HEK293 (cell line): ENCODE measurements at regions not wholly inside any gene's neighbourhood (a gene's known extent, or its start where the extent isn't known, plus 50 kb on each side); places are given as distances from the start of the nearest gene placed in this dataset.
A peak's percentile ranks its signal among the peaks of the same experiment; 100 is the strongest.

Experiments used
- CTCF ChIA-PET: fragments of 350-600 bp; formaldehyde crosslinking; extraction: SDS; loops from one replicate; lab custom pipeline; 2021; ENCODE audit warnings: antibody characterized with exemption; lab: Yijun Ruan, JAX
- POLR2A ChIA-PET: fragments of 300-600 bp; formaldehyde crosslinking; extraction: SDS; loops from one replicate; lab custom pipeline; 2020; ENCODE audit warnings: antibody characterized with exemption, inconsistent platforms; lab: Yijun Ruan, JAX
- H3K27ac ChIP-seq: fragments of 200-500 bp; sonication (Bioruptor generic); 2 replicates; pipeline ENCODE4 v1.5.1; 2014; ENCODE audit warnings: low read depth, low read length, control low read depth, inconsistent platforms; ENCODE audit errors: extremely low read depth
- H3K36me3 ChIP-seq, 2 experiments: fragments of 200-500 bp in 1 of 2; sonication (Bioruptor generic) in 1 of 2; 1 replicate in 1 of 2; 2 replicates in 1 of 2; pipeline ENCODE4 v1.5.1; 2014 to 2017; ENCODE audit warnings: inconsistent platforms in 2 of 2, low read length in 2 of 2; ENCODE audit not compliant: control insufficient read depth in 2 of 2, insufficient read depth in 1 of 2
- H3K4me1 ChIP-seq: fragments of 200-500 bp; sonication (Bioruptor generic); 2 replicates; pipeline ENCODE4 v1.5.1; 2014; ENCODE audit warnings: mild to moderate bottlenecking, low read length, inconsistent platforms; ENCODE audit not compliant: control insufficient read depth, insufficient read depth
- H3K4me3 ChIP-seq: 2 replicates; pipeline ENCODE4 v1.5.1; 2011; ENCODE audit warnings: low read depth, mild to moderate bottlenecking, control low read depth, low read length, moderate library complexity
- H3K9me3 ChIP-seq: fragments of 200-500 bp; sonication (Bioruptor generic); 2 replicates; pipeline ENCODE4 v1.5.1; 2014; ENCODE audit warnings: low read depth, low read length, inconsistent platforms; ENCODE audit not compliant: control insufficient read depth, insufficient read depth
- BCL11B ChIP-seq: fragments of 450-650 bp; formaldehyde crosslinking; IDR thresholded peaks from 2 replicates; pipeline ENCODE4 v1.5.1; 2016; ENCODE audit warnings: low read depth, missing biosample characterization, missing genetic modification characterization
- ZBTB8A ChIP-seq: fragments of 450-650 bp; formaldehyde crosslinking; IDR thresholded peaks from 2 replicates; pipeline ENCODE4 v1.5.1; 2016; ENCODE audit warnings: missing biosample characterization, missing genetic modification characterization
- ZNF10 ChIP-seq: fragments of 450-650 bp; formaldehyde crosslinking; IDR thresholded peaks from 2 replicates; pipeline ENCODE4 v1.5.1; 2017; ENCODE audit warnings: missing biosample characterization, missing genetic modification characterization
- ZNF140 ChIP-seq: fragments of 450-650 bp; formaldehyde crosslinking; IDR thresholded peaks from 2 replicates; pipeline ENCODE4 v1.5.1; 2016; ENCODE audit warnings: missing biosample characterization, missing genetic modification characterization
- ZNF202 ChIP-seq: fragments of 450-650 bp; formaldehyde crosslinking; IDR thresholded peaks from 2 replicates; pipeline ENCODE4 v1.5.1; 2016; ENCODE audit warnings: missing biosample characterization, missing genetic modification characterization, borderline replicate concordance
- ZNF248 ChIP-seq: fragments of 450-650 bp; formaldehyde crosslinking; IDR thresholded peaks from 2 replicates; pipeline ENCODE4 v1.5.1; 2017; ENCODE audit warnings: missing biosample characterization, missing genetic modification characterization
- ZNF394 ChIP-seq: fragments of 450-650 bp; formaldehyde crosslinking; IDR thresholded peaks from 2 replicates; pipeline ENCODE4 v1.5.1; 2016; ENCODE audit warnings: missing biosample characterization, missing genetic modification characterization, mild to moderate bottlenecking, moderate library complexity, borderline replicate concordance
- ZNF426 ChIP-seq: fragments of 450-650 bp; formaldehyde crosslinking; IDR thresholded peaks from 2 replicates; pipeline ENCODE4 v1.5.1; 2017; ENCODE audit warnings: missing biosample characterization, missing genetic modification characterization, mild to moderate bottlenecking, inconsistent platforms, moderate library complexity
- ZNF510 ChIP-seq: fragments of 450-650 bp; formaldehyde crosslinking; IDR thresholded peaks from 2 replicates; pipeline ENCODE4 v1.5.1; 2018; ENCODE audit warnings: mild to moderate bottlenecking, missing genetic modification characterization, missing biosample characterization; ENCODE audit not compliant: insufficient replicate concordance
- ZNF549 ChIP-seq: fragments of 450-650 bp; IDR thresholded peaks from 2 replicates; pipeline ENCODE4 v1.5.1; 2018; ENCODE audit warnings: missing biosample characterization, missing genetic modification characterization, mild to moderate bottlenecking, inconsistent platforms, moderate library complexity
- ZNF555 ChIP-seq: fragments of 450-650 bp; formaldehyde crosslinking; conservative IDR thresholded peaks from 2 replicates; pipeline ENCODE4 v1.5.1; 2017; ENCODE audit warnings: missing biosample characterization, mild to moderate bottlenecking, missing genetic modification characterization, inconsistent platforms
- ZNF560 ChIP-seq: fragments of 450-650 bp; formaldehyde crosslinking; IDR thresholded peaks from 2 replicates; pipeline ENCODE4 v1.5.1; 2017; ENCODE audit warnings: missing biosample characterization, missing genetic modification characterization, borderline replicate concordance
- ZNF654 ChIP-seq: fragments of 450-650 bp; formaldehyde crosslinking; IDR thresholded peaks from 2 replicates; pipeline ENCODE4 v1.5.1; 2016; ENCODE audit warnings: low read depth, missing biosample characterization, missing genetic modification characterization
- ZSCAN30 ChIP-seq: fragments of 450-650 bp; IDR thresholded peaks from 2 replicates; pipeline ENCODE4 v1.5.1; 2018; ENCODE audit warnings: missing biosample characterization, mild to moderate bottlenecking, missing genetic modification characterization, moderate library complexity
- TF ChIP-seq, protein P1 (sequence below): fragments of 450-650 bp; formaldehyde crosslinking; IDR thresholded peaks from 2 replicates; pipeline ENCODE4 v1.5.1; 2016; ENCODE audit warnings: missing biosample characterization, missing genetic modification characterization, borderline replicate concordance
- TF ChIP-seq, protein P2 (sequence below): fragments of 450-650 bp; formaldehyde crosslinking; conservative IDR thresholded peaks from 2 replicates; pipeline ENCODE4 v1.5.1; 2016; ENCODE audit warnings: low read depth, missing biosample characterization, missing genetic modification characterization
- TF ChIP-seq, protein P3 (sequence below): fragments of 450-650 bp; formaldehyde crosslinking; optimal IDR thresholded peaks from 2 replicates; pipeline ENCODE3; 2016; ENCODE audit warnings: missing biosample characterization, mild to moderate bottlenecking, missing genetic modification characterization
- TF ChIP-seq, protein P4 (sequence below): fragments of 450-650 bp; formaldehyde crosslinking; IDR thresholded peaks from 2 replicates; pipeline ENCODE4 v1.5.1; 2017; ENCODE audit warnings: missing biosample characterization, missing genetic modification characterization
- TF ChIP-seq, protein P5 (sequence below): fragments of 450-650 bp; formaldehyde crosslinking; conservative IDR thresholded peaks from 2 replicates; pipeline ENCODE4 v1.5.1; 2016; ENCODE audit warnings: low read depth, missing biosample characterization, missing genetic modification characterization
- TF ChIP-seq, protein P6 (sequence below): fragments of 450-650 bp; formaldehyde crosslinking; IDR thresholded peaks from 2 replicates; pipeline ENCODE4 v1.5.1; 2016; ENCODE audit warnings: missing biosample characterization, missing genetic modification characterization
- TF ChIP-seq, protein P7 (sequence below): fragments of 450-650 bp; formaldehyde crosslinking; IDR thresholded peaks from 2 replicates; pipeline ENCODE4 v1.5.1; 2017; ENCODE audit warnings: missing biosample characterization, missing genetic modification characterization

DNA sequence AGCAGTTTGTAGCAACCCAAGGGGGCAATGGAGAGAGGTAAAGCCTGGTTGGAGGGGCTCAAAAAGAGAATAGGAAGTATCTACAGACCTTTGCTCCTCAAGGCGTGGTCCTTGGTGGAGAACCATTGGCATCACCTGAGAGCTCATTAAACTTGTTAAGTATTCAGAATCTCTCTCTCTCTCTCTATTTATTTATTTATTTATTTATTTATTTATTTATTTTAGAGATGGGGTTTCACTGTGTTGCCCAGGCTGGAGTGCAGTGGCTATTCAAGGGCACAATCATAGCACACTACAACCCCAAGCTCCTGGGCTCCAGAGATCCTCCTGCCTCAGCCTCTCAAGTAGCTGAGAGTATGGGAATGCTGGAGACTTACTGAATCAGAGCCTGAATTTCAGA is 193.1 kb upstream of the ADCY2 start:
- no peaks in the 10 kb centered on the region for H3K9me3 ChIP-seq
- POLR2A ChIA-PET: no interaction called here
- CTCF ChIA-PET: no interaction called here
- TF ChIP-seq ZSCAN30 (tag by site-specific recombination) (no peak), BCL11B (no peak), ZNF202 (tag by site-specific recombination) (peak; percentile 80; the same call in 1 of the 2 replicates), ZNF140 (tag by site-specific recombination) (peak; percentile 32; the same call in 1 of the 2 replicates), ZNF555 (tag by site-specific recombination) (peak; percentile 57), ZNF510 (tag by site-specific recombination) (no peak), ZNF549 (tag by site-specific recombination) (no peak), ZNF10 (tag by site-specific recombination) (no peak), ZNF248 (tag by site-specific recombination) (no peak), ZNF426 (peak; percentile 47), ZBTB8A (tag by site-specific recombination) (peak; percentile 19; the same call in 1 of the 2 replicates), ZNF560 (tag by site-specific recombination) (no peak), ZNF394 (tag by site-specific recombination) (peak; percentile 64; the same call in 1 of the 2 replicates), ZNF654 (tag by site-specific recombination) (0 out of 2 replicates have a peak, but pooled peaks have one; percentile 18)
- TF ChIP-seq, protein P1, sequence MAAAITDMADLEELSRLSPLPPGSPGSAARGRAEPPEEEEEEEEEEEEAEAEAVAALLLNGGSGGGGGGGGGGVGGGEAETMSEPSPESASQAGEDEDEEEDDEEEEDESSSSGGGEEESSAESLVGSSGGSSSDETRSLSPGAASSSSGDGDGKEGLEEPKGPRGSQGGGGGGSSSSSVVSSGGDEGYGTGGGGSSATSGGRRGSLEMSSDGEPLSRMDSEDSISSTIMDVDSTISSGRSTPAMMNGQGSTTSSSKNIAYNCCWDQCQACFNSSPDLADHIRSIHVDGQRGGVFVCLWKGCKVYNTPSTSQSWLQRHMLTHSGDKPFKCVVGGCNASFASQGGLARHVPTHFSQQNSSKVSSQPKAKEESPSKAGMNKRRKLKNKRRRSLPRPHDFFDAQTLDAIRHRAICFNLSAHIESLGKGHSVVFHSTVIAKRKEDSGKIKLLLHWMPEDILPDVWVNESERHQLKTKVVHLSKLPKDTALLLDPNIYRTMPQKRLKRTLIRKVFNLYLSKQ (tag by site-specific recombination): no peak
- TF ChIP-seq, protein P2, sequence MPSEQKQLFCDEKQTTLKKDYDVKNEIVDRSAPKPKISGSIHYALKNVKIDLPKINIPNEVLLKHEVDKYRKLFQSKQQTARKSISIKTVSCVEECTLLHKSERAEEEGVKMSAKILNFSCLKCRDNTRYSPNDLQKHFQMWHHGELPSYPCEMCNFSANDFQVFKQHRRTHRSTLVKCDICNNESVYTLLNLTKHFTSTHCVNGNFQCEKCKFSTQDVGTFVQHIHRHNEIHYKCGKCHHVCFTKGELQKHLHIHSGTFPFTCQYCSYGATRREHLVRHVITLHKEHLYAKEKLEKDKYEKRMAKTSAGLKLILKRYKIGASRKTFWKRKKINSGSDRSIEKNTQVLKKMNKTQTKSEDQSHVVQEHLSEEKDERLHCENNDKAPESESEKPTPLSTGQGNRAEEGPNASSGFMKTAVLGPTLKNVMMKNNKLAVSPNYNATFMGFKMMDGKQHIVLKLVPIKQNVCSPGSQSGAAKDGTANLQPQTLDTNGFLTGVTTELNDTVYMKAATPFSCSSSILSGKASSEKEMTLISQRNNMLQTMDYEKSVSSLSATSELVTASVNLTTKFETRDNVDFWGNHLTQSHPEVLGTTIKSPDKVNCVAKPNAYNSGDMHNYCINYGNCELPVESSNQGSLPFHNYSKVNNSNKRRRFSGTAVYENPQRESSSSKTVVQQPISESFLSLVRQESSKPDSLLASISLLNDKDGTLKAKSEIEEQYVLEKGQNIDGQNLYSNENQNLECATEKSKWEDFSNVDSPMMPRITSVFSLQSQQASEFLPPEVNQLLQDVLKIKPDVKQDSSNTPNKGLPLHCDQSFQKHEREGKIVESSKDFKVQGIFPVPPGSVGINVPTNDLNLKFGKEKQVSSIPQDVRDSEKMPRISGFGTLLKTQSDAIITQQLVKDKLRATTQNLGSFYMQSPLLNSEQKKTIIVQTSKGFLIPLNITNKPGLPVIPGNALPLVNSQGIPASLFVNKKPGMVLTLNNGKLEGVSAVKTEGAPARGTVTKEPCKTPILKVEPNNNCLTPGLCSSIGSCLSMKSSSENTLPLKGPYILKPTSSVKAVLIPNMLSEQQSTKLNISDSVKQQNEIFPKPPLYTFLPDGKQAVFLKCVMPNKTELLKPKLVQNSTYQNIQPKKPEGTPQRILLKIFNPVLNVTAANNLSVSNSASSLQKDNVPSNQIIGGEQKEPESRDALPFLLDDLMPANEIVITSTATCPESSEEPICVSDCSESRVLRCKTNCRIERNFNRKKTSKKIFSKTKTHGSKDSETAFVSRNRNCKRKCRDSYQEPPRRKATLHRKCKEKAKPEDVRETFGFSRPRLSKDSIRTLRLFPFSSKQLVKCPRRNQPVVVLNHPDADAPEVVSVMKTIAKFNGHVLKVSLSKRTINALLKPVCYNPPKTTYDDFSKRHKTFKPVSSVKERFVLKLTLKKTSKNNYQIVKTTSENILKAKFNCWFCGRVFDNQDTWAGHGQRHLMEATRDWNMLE: peak; percentile 59
- TF ChIP-seq, protein P3, sequence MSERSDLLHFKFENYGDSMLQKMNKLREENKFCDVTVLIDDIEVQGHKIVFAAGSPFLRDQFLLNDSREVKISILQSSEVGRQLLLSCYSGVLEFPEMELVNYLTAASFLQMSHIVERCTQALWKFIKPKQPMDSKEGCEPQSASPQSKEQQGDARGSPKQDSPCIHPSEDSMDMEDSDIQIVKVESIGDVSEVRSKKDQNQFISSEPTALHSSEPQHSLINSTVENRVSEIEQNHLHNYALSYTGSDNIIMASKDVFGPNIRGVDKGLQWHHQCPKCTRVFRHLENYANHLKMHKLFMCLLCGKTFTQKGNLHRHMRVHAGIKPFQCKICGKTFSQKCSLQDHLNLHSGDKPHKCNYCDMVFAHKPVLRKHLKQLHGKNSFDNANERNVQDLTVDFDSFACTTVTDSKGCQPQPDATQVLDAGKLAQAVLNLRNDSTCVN (tag by site-specific recombination): no peak
- TF ChIP-seq, protein P4, sequence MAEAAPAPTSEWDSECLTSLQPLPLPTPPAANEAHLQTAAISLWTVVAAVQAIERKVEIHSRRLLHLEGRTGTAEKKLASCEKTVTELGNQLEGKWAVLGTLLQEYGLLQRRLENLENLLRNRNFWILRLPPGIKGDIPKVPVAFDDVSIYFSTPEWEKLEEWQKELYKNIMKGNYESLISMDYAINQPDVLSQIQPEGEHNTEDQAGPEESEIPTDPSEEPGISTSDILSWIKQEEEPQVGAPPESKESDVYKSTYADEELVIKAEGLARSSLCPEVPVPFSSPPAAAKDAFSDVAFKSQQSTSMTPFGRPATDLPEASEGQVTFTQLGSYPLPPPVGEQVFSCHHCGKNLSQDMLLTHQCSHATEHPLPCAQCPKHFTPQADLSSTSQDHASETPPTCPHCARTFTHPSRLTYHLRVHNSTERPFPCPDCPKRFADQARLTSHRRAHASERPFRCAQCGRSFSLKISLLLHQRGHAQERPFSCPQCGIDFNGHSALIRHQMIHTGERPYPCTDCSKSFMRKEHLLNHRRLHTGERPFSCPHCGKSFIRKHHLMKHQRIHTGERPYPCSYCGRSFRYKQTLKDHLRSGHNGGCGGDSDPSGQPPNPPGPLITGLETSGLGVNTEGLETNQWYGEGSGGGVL: no peak
- TF ChIP-seq, protein P5, sequence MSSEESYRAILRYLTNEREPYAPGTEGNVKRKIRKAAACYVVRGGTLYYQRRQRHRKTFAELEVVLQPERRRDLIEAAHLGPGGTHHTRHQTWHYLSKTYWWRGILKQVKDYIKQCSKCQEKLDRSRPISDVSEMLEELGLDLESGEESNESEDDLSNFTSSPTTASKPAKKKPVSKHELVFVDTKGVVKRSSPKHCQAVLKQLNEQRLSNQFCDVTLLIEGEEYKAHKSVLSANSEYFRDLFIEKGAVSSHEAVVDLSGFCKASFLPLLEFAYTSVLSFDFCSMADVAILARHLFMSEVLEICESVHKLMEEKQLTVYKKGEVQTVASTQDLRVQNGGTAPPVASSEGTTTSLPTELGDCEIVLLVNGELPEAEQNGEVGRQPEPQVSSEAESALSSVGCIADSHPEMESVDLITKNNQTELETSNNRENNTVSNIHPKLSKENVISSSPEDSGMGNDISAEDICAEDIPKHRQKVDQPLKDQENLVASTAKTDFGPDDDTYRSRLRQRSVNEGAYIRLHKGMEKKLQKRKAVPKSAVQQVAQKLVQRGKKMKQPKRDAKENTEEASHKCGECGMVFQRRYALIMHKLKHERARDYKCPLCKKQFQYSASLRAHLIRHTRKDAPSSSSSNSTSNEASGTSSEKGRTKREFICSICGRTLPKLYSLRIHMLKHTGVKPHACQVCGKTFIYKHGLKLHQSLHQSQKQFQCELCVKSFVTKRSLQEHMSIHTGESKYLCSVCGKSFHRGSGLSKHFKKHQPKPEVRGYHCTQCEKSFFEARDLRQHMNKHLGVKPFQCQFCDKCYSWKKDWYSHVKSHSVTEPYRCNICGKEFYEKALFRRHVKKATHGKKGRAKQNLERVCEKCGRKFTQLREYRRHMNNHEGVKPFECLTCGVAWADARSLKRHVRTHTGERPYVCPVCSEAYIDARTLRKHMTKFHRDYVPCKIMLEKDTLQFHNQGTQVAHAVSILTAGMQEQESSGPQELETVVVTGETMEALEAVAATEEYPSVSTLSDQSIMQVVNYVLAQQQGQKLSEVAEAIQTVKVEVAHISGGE: peak; percentile 49; the same call in 1 of the 2 replicates
- TF ChIP-seq, protein P6, sequence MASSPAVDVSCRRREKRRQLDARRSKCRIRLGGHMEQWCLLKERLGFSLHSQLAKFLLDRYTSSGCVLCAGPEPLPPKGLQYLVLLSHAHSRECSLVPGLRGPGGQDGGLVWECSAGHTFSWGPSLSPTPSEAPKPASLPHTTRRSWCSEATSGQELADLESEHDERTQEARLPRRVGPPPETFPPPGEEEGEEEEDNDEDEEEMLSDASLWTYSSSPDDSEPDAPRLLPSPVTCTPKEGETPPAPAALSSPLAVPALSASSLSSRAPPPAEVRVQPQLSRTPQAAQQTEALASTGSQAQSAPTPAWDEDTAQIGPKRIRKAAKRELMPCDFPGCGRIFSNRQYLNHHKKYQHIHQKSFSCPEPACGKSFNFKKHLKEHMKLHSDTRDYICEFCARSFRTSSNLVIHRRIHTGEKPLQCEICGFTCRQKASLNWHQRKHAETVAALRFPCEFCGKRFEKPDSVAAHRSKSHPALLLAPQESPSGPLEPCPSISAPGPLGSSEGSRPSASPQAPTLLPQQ (tag by site-specific recombination): no peak
- TF ChIP-seq, protein P7, sequence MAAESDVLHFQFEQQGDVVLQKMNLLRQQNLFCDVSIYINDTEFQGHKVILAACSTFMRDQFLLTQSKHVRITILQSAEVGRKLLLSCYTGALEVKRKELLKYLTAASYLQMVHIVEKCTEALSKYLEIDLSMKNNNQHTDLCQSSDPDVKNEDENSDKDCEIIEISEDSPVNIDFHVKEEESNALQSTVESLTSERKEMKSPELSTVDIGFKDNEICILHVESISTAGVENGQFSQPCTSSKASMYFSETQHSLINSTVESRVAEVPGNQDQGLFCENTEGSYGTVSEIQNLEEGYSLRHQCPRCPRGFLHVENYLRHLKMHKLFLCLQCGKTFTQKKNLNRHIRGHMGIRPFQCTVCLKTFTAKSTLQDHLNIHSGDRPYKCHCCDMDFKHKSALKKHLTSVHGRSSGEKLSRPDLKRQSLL (tag by site-specific recombination): no peak

More for the DNA sequence above, 193.1 kb upstream of the ADCY2 start:
- no peak overlapping the region for H3K27ac ChIP-seq
- H3K4me3 ChIP-seq: no peak overlapping the region
- no peaks in the 10 kb centered on the region for H3K36me3 ChIP-seq
- H3K4me1 ChIP-seq: no peaks in the 10 kb centered on the region
